Activated T-helper 1 cell treated with anti-CD3 and anti-CD28 coated beads, Interleukin-2, amount 50 U/mL, for 16 hours (primary cell): ENCODE measurements at regions not wholly inside any gene's neighbourhood (a gene's known extent, or its start where the extent isn't known, plus 50 kb on each side); places are given as distances from the start of the nearest gene placed in this dataset.

Experiments
- DNase-seq, 2 donors: peaks; one replicate each; pipeline ENCODE4 v3.0.0-alpha.2; 2020; ENCODE audit warnings: low read depth in 1 of 2, low spot score in 1 of 2

GRCh38 chr6:151701911-151702562 is 105.4 kb upstream of the ESR1 start:
- no peak for DNase-seq

- DNase-seq, result no peak
Measured at GRCh38 chr6:151702851-151703658, 104.4 kb upstream of the ESR1 start.

GRCh38 chr6:151704383-151704782 is 103.1 kb upstream of the ESR1 start:
- DNase-seq, result no peak

GRCh38 chr6:151705993-151706733 is 101.3 kb upstream of the ESR1 start:
- DNase-seq, result no peak

GRCh38 chr6:151709329-151709728 is 98.2 kb upstream of the ESR1 start:
- DNase-seq, result no peak

GRCh38 chr6:151716526-151716932 is 91.0 kb upstream of the ESR1 start:
- no peak for DNase-seq

GRCh38 chr6:151719070-151719469 is 88.4 kb upstream of the ESR1 start:
- no peak for DNase-seq

GRCh38 chr6:151721146-151721545 is 86.3 kb upstream of the ESR1 start:
- DNase-seq, result no peak

- no peak for DNase-seq
Measured at GRCh38 chr6:151721671-151722070, 85.8 kb upstream of the ESR1 start.

GRCh38 chr6:151722342-151722741 is 85.1 kb upstream of the ESR1 start:
- no peak for DNase-seq

GRCh38 chr6:151723152-151723551 is 84.3 kb upstream of the ESR1 start:
- no peak for DNase-seq

- no peak for DNase-seq
Measured at GRCh38 chr6:151729829-151730495, 77.5 kb upstream of the ESR1 start.

GRCh38 chr6:151730496-151730870 is 77.0 kb upstream of the ESR1 start:
- DNase-seq, result no peak

GRCh38 chr6:151731313-151731712 is 76.2 kb upstream of the ESR1 start:
- no peak for DNase-seq

GRCh38 chr6:151733680-151734320 is 73.7 kb upstream of the ESR1 start:
- DNase-seq, result no peak

- DNase-seq, result no peak
Measured at GRCh38 chr6:151738267-151738666, 69.2 kb upstream of the ESR1 start.

GRCh38 chr6:151738960-151739359 is 68.5 kb upstream of the ESR1 start:
- no peak for DNase-seq

GRCh38 chr6:151740820-151741219 is 66.7 kb upstream of the ESR1 start:
- DNase-seq, result no peak

- DNase-seq, result no peak
Measured at GRCh38 chr6:151747896-151748295, 59.6 kb upstream of the ESR1 start.

GRCh38 chr6:151749341-151749740 is 58.1 kb upstream of the ESR1 start:
- no peak for DNase-seq

- DNase-seq, result no peak
Measured at GRCh38 chr6:151753581-151753980, 53.9 kb upstream of the ESR1 start.
